ENCODE measurements at regions not wholly inside any gene's neighbourhood (a gene's known extent, or its start where the extent isn't known, plus 50 kb on each side); places are given as distances from the start of the nearest gene placed in this dataset.
A peak's percentile ranks its signal among the peaks of the same experiment; 100 is the strongest.

DNA sequence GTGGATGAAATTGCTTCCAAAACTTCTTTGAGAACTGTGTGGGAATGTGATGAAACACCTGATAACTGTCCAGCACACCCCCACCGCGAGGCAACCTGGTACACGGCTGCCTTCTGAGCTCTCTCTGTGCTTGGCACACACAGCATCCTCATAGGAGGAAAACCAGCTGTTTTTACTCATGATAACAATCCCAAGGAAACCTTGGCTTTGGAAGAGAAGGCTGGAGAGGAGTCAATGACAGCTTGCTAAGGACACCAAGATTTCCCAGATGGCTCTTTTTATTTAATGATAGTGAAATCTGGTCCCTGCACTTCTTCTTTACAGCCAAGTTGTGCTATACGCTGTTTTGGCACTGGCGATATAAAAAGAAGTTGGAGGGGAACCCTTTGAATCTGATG is 232.5 kb upstream of the FN1 start:
- no peaks in the 10 kb centered on the region for H3K27me3 ChIP-seq (ENCODE audit: control insufficient read depth in 2 of 2, insufficient read depth in 1 of 2, low read length in 1 of 2)
- H3K27ac ChIP-seq (ENCODE audit: low read depth in 1 of 2, low read length in 1 of 2), result peak overlapping the region in 1 of 2 donors; percentile 13
- no peak overlapping the region for H3K4me3 ChIP-seq (ENCODE audit: low read length in 2 of 2)
- H3K4me1 ChIP-seq (ENCODE audit: control insufficient read depth in 2 of 2, insufficient read depth in 2 of 2, low read length in 2 of 2), result no peaks in the 10 kb centered on the region
- no peaks in the 10 kb centered on the region for H3K9me3 ChIP-seq (ENCODE audit: control insufficient read depth in 2 of 2, insufficient read depth in 1 of 2, low read length in 1 of 2)
- DNase-seq (ENCODE audit: low read depth in 6 of 9, low spot score in 9 of 9), result no peak
- 91% methylated on average over 5 of the region's 5 CpGs for WGBS
- H3K36me3 ChIP-seq (ENCODE audit: control insufficient read depth in 2 of 2, insufficient read depth in 2 of 2, low read length in 1 of 2), result no peaks in the 10 kb centered on the region

DNA sequence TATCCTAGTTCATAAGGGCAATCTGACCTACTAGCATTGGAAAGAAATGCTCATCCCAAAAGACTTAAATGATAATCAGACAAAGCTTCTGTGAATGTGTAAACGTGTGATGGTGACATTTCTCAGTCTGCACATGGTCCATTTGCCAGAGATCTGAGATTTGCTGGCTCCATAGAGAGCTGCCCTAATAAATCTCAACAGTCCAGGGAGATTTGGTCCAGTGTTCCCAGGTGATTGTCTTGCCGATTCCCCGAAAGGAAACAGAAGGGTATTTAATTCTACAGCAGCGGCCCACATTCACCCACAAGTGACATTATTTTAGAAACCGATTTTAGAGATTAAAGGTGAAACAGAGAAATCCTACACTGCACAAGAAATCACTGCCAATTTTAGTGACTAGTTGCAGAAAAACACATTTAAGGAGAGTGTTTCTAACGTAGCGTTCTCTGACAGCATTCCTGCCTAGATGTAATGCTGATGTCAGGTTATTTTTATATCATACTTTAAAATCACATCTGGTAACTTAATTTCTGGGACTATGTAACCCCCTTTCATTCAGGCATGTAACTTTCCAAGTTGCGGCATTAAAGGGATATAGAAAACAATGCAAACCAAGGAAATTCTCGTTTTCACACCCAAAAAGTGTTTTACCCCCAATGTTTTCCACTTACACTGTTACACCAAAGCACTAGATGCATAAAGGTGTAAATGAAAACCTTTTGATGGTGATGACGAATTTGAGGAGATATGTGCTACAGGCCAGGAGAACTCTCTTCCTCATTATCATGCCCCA is 231.9 kb upstream of the FN1 start:
- Histone ChIP-seq H3K36me3 (ENCODE audit: control insufficient read depth in 2 of 2, insufficient read depth in 2 of 2, low read length in 1 of 2) (no peaks in the 10 kb centered on the region), H3K27ac (ENCODE audit: low read depth in 1 of 2, low read length in 1 of 2) (no peak overlapping the region), H3K9me3 (ENCODE audit: control insufficient read depth in 2 of 2, insufficient read depth in 1 of 2, low read length in 1 of 2) (no peaks in the 10 kb centered on the region), H3K27me3 (ENCODE audit: control insufficient read depth in 2 of 2, insufficient read depth in 1 of 2, low read length in 1 of 2) (no peaks in the 10 kb centered on the region), H3K4me3 (ENCODE audit: low read length in 2 of 2) (no peak overlapping the region), H3K4me1 (ENCODE audit: control insufficient read depth in 2 of 2, insufficient read depth in 2 of 2, low read length in 2 of 2) (no peaks in the 10 kb centered on the region)
- no peak for DNase-seq (ENCODE audit: low read depth in 6 of 9, low spot score in 9 of 9)
- WGBS, result 91% methylated on average over 10 of the region's 10 CpGs

DNA sequence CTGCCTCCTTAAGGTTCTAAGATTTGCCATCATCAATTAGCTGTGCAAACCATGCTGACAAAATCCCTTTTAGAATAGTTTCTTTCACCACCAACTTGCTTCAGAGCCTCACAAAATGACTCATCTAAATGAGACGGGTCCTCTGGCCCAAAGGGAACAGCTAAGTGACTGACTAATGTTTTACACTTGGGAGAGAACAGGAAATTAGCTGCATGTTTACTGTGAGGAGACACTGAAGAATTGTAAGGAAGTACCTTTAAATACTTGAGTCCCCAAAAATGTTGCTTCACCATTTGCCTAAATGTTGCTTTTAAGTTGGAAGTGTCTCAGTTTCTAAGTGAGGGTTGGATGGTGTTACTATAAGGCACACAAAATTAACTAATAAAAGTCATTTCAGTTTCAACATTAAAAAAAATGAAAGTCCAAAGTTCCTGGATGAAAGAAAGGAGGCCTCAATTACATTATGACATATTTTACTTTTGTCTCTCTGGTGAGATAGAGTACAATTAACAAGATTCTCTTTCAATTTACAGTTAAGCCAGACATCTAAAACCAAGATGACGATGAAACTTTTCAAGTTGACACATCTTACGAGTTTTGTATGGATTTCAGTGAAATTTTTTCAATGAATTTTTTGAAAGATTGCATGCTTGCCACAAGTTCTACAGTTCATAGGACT is 229.1 kb upstream of the FN1 start:
- no peak overlapping the region for H3K4me3 ChIP-seq (ENCODE audit: low read length in 2 of 2)
- DNase-seq (ENCODE audit: low read depth in 6 of 9, low spot score in 9 of 9), result no peak
- no peak overlapping the region for H3K27ac ChIP-seq (ENCODE audit: low read depth in 1 of 2, low read length in 1 of 2)
- no peaks in the 10 kb centered on the region for H3K36me3 ChIP-seq (ENCODE audit: control insufficient read depth in 2 of 2, insufficient read depth in 2 of 2, low read length in 1 of 2)
- no peaks in the 10 kb centered on the region for H3K9me3 ChIP-seq (ENCODE audit: control insufficient read depth in 2 of 2, insufficient read depth in 1 of 2, low read length in 1 of 2)
- 79% methylated on average over 3 of the region's 3 CpGs for WGBS
- no peaks in the 10 kb centered on the region for H3K4me1 ChIP-seq (ENCODE audit: control insufficient read depth in 2 of 2, insufficient read depth in 2 of 2, low read length in 2 of 2)
- no peaks in the 10 kb centered on the region for H3K27me3 ChIP-seq (ENCODE audit: control insufficient read depth in 2 of 2, insufficient read depth in 1 of 2, low read length in 1 of 2)

DNA sequence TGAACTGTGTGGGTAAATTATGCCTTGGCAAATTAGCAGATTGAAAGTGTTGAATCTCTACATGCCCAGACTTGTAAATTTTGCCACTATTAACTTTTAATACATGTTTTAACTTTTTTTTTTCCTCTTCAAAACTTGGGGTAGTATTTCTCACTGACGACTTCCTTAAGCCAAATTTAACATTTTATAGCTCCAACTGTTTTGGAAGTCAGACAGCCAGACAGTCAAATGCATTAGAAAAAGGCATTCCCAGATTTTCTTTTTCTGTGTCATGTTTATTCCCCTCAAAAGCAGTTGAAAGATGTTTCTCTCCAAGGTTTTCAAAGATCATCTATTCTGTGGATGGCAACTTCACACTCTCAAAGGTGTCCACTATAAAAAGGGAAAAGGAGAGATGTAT is 226.8 kb upstream of the FN1 start:
- Histone ChIP-seq H3K4me1 (ENCODE audit: control insufficient read depth in 2 of 2, insufficient read depth in 2 of 2, low read length in 2 of 2) (no peaks in the 10 kb centered on the region), H3K9me3 (ENCODE audit: control insufficient read depth in 2 of 2, insufficient read depth in 1 of 2, low read length in 1 of 2) (no peaks in the 10 kb centered on the region), H3K4me3 (ENCODE audit: low read length in 2 of 2) (no peak overlapping the region), H3K36me3 (ENCODE audit: control insufficient read depth in 2 of 2, insufficient read depth in 2 of 2, low read length in 1 of 2) (no peaks in the 10 kb centered on the region), H3K27me3 (ENCODE audit: control insufficient read depth in 2 of 2, insufficient read depth in 1 of 2, low read length in 1 of 2) (no peaks in the 10 kb centered on the region), H3K27ac (ENCODE audit: low read depth in 1 of 2, low read length in 1 of 2) (no peak overlapping the region)
- 93% methylated on average over 1 of the region's 1 CpG for WGBS
- DNase-seq (ENCODE audit: low read depth in 6 of 9, low spot score in 9 of 9), result no peak

DNA sequence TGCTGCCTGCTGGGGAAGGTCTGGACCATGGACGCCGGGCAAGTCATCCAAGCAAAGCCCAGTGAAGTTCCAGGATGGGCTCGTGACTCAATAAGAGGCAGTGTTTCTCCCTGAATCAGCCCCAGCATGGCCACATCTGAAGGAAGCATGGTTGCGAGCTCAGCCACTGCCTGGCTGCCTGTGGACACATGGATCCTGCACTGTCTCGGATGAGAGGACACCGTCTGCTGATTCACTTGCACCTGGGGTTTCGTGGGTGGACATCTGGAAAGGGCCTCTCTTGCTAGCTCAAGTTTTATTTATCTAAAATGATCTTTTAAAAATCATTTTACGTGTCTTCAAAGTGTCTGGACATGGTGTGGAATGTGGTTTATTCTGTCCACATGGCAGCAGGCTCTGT is 224.8 kb upstream of the FN1 start:
- H3K9me3 ChIP-seq (ENCODE audit: control insufficient read depth in 2 of 2, insufficient read depth in 1 of 2, low read length in 1 of 2), result no peaks in the 10 kb centered on the region
- DNase-seq (ENCODE audit: low read depth in 6 of 9, low spot score in 9 of 9), result no peak
- H3K36me3 ChIP-seq (ENCODE audit: control insufficient read depth in 2 of 2, insufficient read depth in 2 of 2, low read length in 1 of 2), result no peaks in the 10 kb centered on the region
- 88% methylated on average over 8 of the region's 8 CpGs for WGBS
- H3K4me3 ChIP-seq (ENCODE audit: low read length in 2 of 2), result no peak overlapping the region
- no peaks in the 10 kb centered on the region for H3K27me3 ChIP-seq (ENCODE audit: control insufficient read depth in 2 of 2, insufficient read depth in 1 of 2, low read length in 1 of 2)
- peak overlapping the region; percentile 26 to 75 for H3K27ac ChIP-seq (ENCODE audit: low read depth in 1 of 2, low read length in 1 of 2)
- H3K4me1 ChIP-seq (ENCODE audit: control insufficient read depth in 2 of 2, insufficient read depth in 2 of 2, low read length in 2 of 2), result no peaks in the 10 kb centered on the region

DNA sequence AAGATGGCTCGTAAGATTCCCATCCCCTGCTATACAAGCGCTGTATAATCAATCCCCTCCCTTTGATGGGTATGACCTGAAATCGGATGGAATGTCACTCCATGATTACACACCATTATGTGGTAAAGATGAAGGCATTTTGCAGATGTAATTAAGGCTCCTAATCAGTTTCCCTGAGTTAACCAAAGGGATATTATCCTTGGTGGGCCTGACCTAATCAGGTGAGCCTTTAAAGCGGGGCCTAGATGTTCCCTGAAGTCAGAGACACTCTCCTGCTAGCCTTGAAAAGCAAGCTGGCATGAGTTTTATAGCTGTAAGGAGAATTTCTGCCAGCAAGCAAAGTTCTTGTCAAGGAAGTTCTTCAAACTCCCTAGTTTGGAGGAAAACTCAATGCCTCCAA is 223.8 kb upstream of the FN1 start:
- Histone ChIP-seq H3K9me3 (ENCODE audit: control insufficient read depth in 2 of 2, insufficient read depth in 1 of 2, low read length in 1 of 2) (no peaks in the 10 kb centered on the region), H3K4me1 (ENCODE audit: control insufficient read depth in 2 of 2, insufficient read depth in 2 of 2, low read length in 2 of 2) (no peaks in the 10 kb centered on the region), H3K27me3 (ENCODE audit: control insufficient read depth in 2 of 2, insufficient read depth in 1 of 2, low read length in 1 of 2) (no peaks in the 10 kb centered on the region), H3K27ac (ENCODE audit: low read depth in 1 of 2, low read length in 1 of 2) (peak overlapping the region in 1 of 2 donors; percentile 58), H3K36me3 (ENCODE audit: control insufficient read depth in 2 of 2, insufficient read depth in 2 of 2, low read length in 1 of 2) (no peaks in the 10 kb centered on the region), H3K4me3 (ENCODE audit: low read length in 2 of 2) (no peak overlapping the region)
- WGBS, result 63% methylated on average over 4 of the region's 4 CpGs
- no peak for DNase-seq (ENCODE audit: low read depth in 6 of 9, low spot score in 9 of 9)

DNA sequence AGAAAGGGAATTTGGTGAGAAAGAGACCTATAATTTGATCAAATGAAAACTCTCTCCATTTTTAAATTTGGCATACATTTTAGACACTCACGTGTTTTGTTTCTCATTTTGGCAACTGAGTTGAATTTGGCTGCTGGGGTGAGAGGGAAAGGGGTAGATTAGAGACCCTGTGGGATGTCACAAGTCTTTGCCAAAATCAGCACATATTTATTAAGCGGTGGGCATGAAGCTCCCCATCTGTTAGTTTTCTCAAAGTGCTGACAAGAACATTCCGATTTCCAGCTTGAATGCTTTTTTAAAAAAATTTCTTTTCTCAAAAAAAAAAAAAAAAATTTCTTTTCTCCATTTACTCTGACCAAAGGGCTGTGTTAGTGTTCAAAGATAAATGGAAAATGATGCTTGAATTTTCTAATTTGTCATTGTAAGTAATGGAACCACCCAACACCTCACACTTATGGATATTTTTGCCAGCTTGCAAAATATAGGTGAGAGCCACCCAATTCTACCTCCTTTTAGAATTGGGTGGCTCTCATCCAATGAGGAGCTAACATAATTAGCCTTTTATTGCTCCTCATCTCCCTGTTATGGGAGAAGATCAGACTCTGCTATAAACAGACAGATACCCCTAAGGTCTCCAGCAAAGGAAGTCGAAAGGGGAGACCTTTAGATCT is 222.9 kb upstream of the FN1 start:
- H3K4me1 ChIP-seq (ENCODE audit: control insufficient read depth in 2 of 2, insufficient read depth in 2 of 2, low read length in 2 of 2), result no peaks in the 10 kb centered on the region
- H3K4me3 ChIP-seq (ENCODE audit: low read length in 2 of 2), result no peak overlapping the region
- no peaks in the 10 kb centered on the region for H3K36me3 ChIP-seq (ENCODE audit: control insufficient read depth in 2 of 2, insufficient read depth in 2 of 2, low read length in 1 of 2)
- DNase-seq (ENCODE audit: low read depth in 6 of 9, low spot score in 9 of 9), result no peak
- no peak overlapping the region for H3K27ac ChIP-seq (ENCODE audit: low read depth in 1 of 2, low read length in 1 of 2)
- H3K27me3 ChIP-seq (ENCODE audit: control insufficient read depth in 2 of 2, insufficient read depth in 1 of 2, low read length in 1 of 2), result no peaks in the 10 kb centered on the region
- no peaks in the 10 kb centered on the region for H3K9me3 ChIP-seq (ENCODE audit: control insufficient read depth in 2 of 2, insufficient read depth in 1 of 2, low read length in 1 of 2)
- 94% methylated on average over 4 of the region's 4 CpGs for WGBS

DNA sequence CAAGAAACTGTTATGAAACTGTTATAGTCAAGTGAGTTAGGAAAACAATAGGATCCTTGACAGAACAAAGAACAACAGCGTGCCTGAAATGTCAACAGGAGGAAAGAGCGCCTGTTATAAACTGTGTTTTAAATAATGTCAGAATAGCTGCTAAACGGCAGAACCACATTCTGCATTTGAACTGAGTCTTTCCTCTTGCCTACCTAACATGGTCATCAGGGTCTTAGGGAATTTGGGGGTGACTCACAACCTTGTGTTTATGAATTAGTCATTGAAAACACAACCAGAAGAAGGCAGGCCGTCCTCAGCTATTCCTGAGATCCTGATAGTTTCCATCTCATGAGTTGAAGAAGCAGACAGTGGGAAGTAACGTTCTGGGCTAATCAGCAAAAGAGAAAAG is 222.0 kb upstream of the FN1 start:
- WGBS, result 92% methylated on average over 5 of the region's 5 CpGs
- no peak for DNase-seq (ENCODE audit: low read depth in 6 of 9, low spot score in 9 of 9)
- Histone ChIP-seq H3K36me3 (ENCODE audit: control insufficient read depth in 2 of 2, insufficient read depth in 2 of 2, low read length in 1 of 2) (no peaks in the 10 kb centered on the region), H3K27me3 (ENCODE audit: control insufficient read depth in 2 of 2, insufficient read depth in 1 of 2, low read length in 1 of 2) (no peaks in the 10 kb centered on the region), H3K4me3 (ENCODE audit: low read length in 2 of 2) (no peak overlapping the region), H3K27ac (ENCODE audit: low read depth in 1 of 2, low read length in 1 of 2) (no peak overlapping the region), H3K9me3 (ENCODE audit: control insufficient read depth in 2 of 2, insufficient read depth in 1 of 2, low read length in 1 of 2) (no peaks in the 10 kb centered on the region), H3K4me1 (ENCODE audit: control insufficient read depth in 2 of 2, insufficient read depth in 2 of 2, low read length in 2 of 2) (no peaks in the 10 kb centered on the region)

DNA sequence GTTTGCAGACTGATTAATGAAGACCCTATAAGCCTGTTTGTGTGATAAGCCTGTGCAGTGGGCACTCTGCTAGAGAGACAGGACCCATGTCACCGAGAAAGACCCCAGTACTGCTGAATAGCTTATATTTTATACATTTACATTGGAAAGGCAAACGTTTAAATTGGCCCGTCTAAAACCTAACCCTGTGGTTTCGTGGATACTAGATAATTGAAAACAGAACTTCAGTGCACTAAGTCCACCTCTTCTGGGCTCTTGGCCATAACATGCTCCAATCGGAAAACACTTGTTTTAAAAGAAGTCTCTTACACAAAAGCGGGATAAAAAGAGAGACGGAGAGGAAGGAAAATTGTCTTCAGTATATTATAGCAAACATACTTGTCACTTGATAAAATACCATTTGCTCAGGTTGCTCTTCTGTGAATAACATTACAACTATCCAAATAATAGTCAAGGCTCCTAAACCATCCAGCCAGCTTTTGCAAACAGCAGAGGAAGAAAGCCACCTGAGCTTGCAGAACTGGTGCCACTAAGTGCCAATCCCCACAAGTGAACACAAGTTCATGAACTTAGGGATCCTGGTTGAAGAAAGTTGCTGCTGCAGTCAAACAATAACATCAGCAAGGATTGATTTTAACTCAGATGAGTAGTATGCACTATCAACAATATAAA is 218.4 kb upstream of the FN1 start:
- H3K36me3 ChIP-seq (ENCODE audit: control insufficient read depth in 2 of 2, insufficient read depth in 2 of 2, low read length in 1 of 2), result no peaks in the 10 kb centered on the region
- no peak for DNase-seq (ENCODE audit: low read depth in 6 of 9, low spot score in 9 of 9)
- H3K27me3 ChIP-seq (ENCODE audit: control insufficient read depth in 2 of 2, insufficient read depth in 1 of 2, low read length in 1 of 2), result no peaks in the 10 kb centered on the region
- no peak overlapping the region for H3K27ac ChIP-seq (ENCODE audit: low read depth in 1 of 2, low read length in 1 of 2)
- H3K9me3 ChIP-seq (ENCODE audit: control insufficient read depth in 2 of 2, insufficient read depth in 1 of 2, low read length in 1 of 2), result no peaks in the 10 kb centered on the region
- no peak overlapping the region for H3K4me3 ChIP-seq (ENCODE audit: low read length in 2 of 2)
- H3K4me1 ChIP-seq (ENCODE audit: control insufficient read depth in 2 of 2, insufficient read depth in 2 of 2, low read length in 2 of 2), result no peaks in the 10 kb centered on the region
- WGBS, result 85% methylated on average over 7 of the region's 7 CpGs

Data from thymus (tissue), 11 donors.